A549 (cell line): ENCODE measurements at regions not wholly inside any gene's neighbourhood (a gene's known extent, or its start where the extent isn't known, plus 50 kb on each side); places are given as distances from the start of the nearest gene placed in this dataset.

Source experiments
- CEBPB ChIP-seq, 2 experiments: fragments of >200 bp in 1 of 2; sonication (Bioruptor Twin) in 1 of 2; formaldehyde crosslinking in 1 of 2; IDR thresholded peaks; 2 replicates each; pipeline ENCODE4 v1.6.1; 2012 to 2016
- EP300 ChIP-seq, 2 experiments: fragments of >200 bp; sonication (Bioruptor Twin); formaldehyde crosslinking; IDR thresholded peaks; 2 replicates in 1 of 2; 3 replicates in 1 of 2; pipeline ENCODE4 v1.6.1; 2016 to 2017
- HDAC2 ChIP-seq: fragments of 200-600 bp; sonication (generic); IDR thresholded peaks from 2 replicates; pipeline ENCODE4 v1.6.1; 2016
- HOXB5 ChIP-seq: fragments of 250-450 bp; sonication (Bioruptor Pico); IDR thresholded peaks from 2 replicates; pipeline ENCODE4 v1.5.0; 2020; ENCODE audit warnings: mild to moderate bottlenecking, moderate library complexity
- NR3C1 ChIP-seq: fragments of >200 bp; sonication (Bioruptor Twin); formaldehyde crosslinking; IDR thresholded peaks from 3 replicates; pipeline ENCODE4 v1.6.1; 2017
- POLR2A ChIP-seq: IDR thresholded peaks from 2 replicates; pipeline ENCODE4 v1.6.1; 2012; ENCODE audit warnings: mild to moderate bottlenecking, low read length
- RNF2 ChIP-seq: fragments of 200-600 bp; sonication (generic); IDR thresholded peaks from 2 replicates; pipeline ENCODE4 v1.6.1; 2016; ENCODE audit warnings: low read depth, mild to moderate bottlenecking, antibody characterized with exemption, moderate library complexity, borderline replicate concordance
- ZC3H11A ChIP-seq: fragments of 450-650 bp; IDR thresholded peaks from 2 replicates; pipeline ENCODE4 v1.6.1; 2014; ENCODE audit warnings: antibody characterized with exemption, mild to moderate bottlenecking
- ZSCAN20 ChIP-seq: fragments of 250-450 bp; sonication (Bioruptor Pico); IDR thresholded peaks from 2 replicates; pipeline ENCODE4 v1.8.0; 2022; ENCODE audit warnings: mild to moderate bottlenecking, moderate library complexity
- TF ChIP-seq, protein P1 (sequence below): fragments of >200 bp; sonication (Bioruptor Twin); formaldehyde crosslinking; IDR thresholded peaks from 3 replicates; pipeline ENCODE4 v1.5.1; 2016
- TF ChIP-seq, protein P2 (sequence below): fragments of 150-350 bp; IDR thresholded peaks from 2 replicates; pipeline ENCODE4 v1.6.1; 2014; ENCODE audit warnings: low read depth, mild to moderate bottlenecking, low read length
- TF ChIP-seq, protein P3 (sequence below): fragments of 200-600 bp; sonication (generic); IDR thresholded peaks from 2 replicates; pipeline ENCODE4 v1.6.1; 2016; ENCODE audit warnings: antibody characterized with exemption, mild to moderate bottlenecking, moderate library complexity

GRCh38 chr20:54707801-54708200 is 232.4 kb downstream of the DOK5 start:
- TF ChIP-seq ZC3H11A (no peak), CEBPB (IDR thresholded peaks at IDR 0.05) (no peak), HOXB5 (CRISPR knock-in tag) (no peak), NR3C1 (no peak), HDAC2 (no peak), RNF2 (no peak), POLR2A (no peak), ZSCAN20 (CRISPR knock-in tag) (no peak), EP300 (IDR thresholded peaks at IDR 0.05) (no peak)
- TF ChIP-seq, protein P1, sequence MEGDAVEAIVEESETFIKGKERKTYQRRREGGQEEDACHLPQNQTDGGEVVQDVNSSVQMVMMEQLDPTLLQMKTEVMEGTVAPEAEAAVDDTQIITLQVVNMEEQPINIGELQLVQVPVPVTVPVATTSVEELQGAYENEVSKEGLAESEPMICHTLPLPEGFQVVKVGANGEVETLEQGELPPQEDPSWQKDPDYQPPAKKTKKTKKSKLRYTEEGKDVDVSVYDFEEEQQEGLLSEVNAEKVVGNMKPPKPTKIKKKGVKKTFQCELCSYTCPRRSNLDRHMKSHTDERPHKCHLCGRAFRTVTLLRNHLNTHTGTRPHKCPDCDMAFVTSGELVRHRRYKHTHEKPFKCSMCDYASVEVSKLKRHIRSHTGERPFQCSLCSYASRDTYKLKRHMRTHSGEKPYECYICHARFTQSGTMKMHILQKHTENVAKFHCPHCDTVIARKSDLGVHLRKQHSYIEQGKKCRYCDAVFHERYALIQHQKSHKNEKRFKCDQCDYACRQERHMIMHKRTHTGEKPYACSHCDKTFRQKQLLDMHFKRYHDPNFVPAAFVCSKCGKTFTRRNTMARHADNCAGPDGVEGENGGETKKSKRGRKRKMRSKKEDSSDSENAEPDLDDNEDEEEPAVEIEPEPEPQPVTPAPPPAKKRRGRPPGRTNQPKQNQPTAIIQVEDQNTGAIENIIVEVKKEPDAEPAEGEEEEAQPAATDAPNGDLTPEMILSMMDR, result no peak
- TF ChIP-seq, protein P2, sequence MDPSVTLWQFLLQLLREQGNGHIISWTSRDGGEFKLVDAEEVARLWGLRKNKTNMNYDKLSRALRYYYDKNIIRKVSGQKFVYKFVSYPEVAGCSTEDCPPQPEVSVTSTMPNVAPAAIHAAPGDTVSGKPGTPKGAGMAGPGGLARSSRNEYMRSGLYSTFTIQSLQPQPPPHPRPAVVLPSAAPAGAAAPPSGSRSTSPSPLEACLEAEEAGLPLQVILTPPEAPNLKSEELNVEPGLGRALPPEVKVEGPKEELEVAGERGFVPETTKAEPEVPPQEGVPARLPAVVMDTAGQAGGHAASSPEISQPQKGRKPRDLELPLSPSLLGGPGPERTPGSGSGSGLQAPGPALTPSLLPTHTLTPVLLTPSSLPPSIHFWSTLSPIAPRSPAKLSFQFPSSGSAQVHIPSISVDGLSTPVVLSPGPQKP, result no peak
- TF ChIP-seq, protein P3, sequence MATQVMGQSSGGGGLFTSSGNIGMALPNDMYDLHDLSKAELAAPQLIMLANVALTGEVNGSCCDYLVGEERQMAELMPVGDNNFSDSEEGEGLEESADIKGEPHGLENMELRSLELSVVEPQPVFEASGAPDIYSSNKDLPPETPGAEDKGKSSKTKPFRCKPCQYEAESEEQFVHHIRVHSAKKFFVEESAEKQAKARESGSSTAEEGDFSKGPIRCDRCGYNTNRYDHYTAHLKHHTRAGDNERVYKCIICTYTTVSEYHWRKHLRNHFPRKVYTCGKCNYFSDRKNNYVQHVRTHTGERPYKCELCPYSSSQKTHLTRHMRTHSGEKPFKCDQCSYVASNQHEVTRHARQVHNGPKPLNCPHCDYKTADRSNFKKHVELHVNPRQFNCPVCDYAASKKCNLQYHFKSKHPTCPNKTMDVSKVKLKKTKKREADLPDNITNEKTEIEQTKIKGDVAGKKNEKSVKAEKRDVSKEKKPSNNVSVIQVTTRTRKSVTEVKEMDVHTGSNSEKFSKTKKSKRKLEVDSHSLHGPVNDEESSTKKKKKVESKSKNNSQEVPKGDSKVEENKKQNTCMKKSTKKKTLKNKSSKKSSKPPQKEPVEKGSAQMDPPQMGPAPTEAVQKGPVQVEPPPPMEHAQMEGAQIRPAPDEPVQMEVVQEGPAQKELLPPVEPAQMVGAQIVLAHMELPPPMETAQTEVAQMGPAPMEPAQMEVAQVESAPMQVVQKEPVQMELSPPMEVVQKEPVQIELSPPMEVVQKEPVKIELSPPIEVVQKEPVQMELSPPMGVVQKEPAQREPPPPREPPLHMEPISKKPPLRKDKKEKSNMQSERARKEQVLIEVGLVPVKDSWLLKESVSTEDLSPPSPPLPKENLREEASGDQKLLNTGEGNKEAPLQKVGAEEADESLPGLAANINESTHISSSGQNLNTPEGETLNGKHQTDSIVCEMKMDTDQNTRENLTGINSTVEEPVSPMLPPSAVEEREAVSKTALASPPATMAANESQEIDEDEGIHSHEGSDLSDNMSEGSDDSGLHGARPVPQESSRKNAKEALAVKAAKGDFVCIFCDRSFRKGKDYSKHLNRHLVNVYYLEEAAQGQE, result no peak
